Keratinocyte (primary cell): ENCODE measurements at regions not wholly inside any gene's neighbourhood (a gene's known extent, or its start where the extent isn't known, plus 50 kb on each side); places are given as distances from the start of the nearest gene placed in this dataset.

Experiments
- DNase-seq: peaks from one replicate; pipeline ENCODE4 v3.0.0-alpha.2; 2011; ENCODE audit warnings: low read depth, missing footprints, low spot score
- FAIRE-seq: peaks from 2 replicates; lab custom pipeline; 2011; peaks lifted over from hg19 to GRCh38; lab: Jason Lieb, UNC
- H2AFZ ChIP-seq: 2 replicates; pipeline ENCODE4 v1.6.0; 2012; ENCODE audit warnings: low read length, control low read depth, inconsistent platforms; ENCODE audit not compliant: control insufficient read depth
- H3K27ac ChIP-seq: 2 replicates; pipeline ENCODE4 v1.5.1; 2011; ENCODE audit warnings: low read length; ENCODE audit not compliant: control insufficient read depth, insufficient read depth
- H3K27me3 ChIP-seq: 3 replicates; pipeline ENCODE4 v1.6.0; 2011; ENCODE audit warnings: low read length; ENCODE audit not compliant: control insufficient read depth, insufficient read depth; ENCODE audit errors: extremely low read depth
- H3K36me3 ChIP-seq, 2 experiments: 2 replicates in 1 of 2; 3 replicates in 1 of 2; pipeline ENCODE4 v1.5.1; 2011; ENCODE audit warnings: low read length in 2 of 2, mild to moderate bottlenecking in 1 of 2; ENCODE audit not compliant: control insufficient read depth in 2 of 2, insufficient read depth in 2 of 2; ENCODE audit errors: extremely low read depth in 1 of 2
- H3K4me1 ChIP-seq: 3 replicates; pipeline ENCODE4 v1.5.1; 2011; ENCODE audit warnings: low read length; ENCODE audit not compliant: control insufficient read depth, insufficient read depth; ENCODE audit errors: extremely low read depth
- H3K4me2 ChIP-seq: 3 replicates; pipeline ENCODE4 v1.6.0; 2011; ENCODE audit warnings: low read depth, low read length; ENCODE audit not compliant: control insufficient read depth, insufficient read depth; ENCODE audit errors: extremely low read depth
- H3K4me3 ChIP-seq, 3 experiments: fragments of 200-600 bp in 1 of 3; sonication (generic) in 1 of 3; 2 replicates in 2 of 3; 3 replicates in 1 of 3; pipeline ENCODE4 v1.5.1; 2011 to 2016; ENCODE audit warnings: low read length in 3 of 3, mild to moderate bottlenecking in 3 of 3, control low read depth in 2 of 3, inconsistent platforms in 1 of 3, low read depth in 1 of 3, mixed read lengths in 1 of 3, mixed run types in 1 of 3, moderate library complexity in 1 of 3; ENCODE audit not compliant: control insufficient read depth in 2 of 3, insufficient read depth in 2 of 3; ENCODE audit errors: extremely low read depth in 1 of 3
- H3K79me2 ChIP-seq: 2 replicates; pipeline ENCODE4 v1.6.0; 2012; ENCODE audit warnings: low read length; ENCODE audit not compliant: control insufficient read depth, insufficient read depth
- H3K9ac ChIP-seq: 3 replicates; pipeline ENCODE4 v1.6.0; 2011; ENCODE audit warnings: low read length; ENCODE audit not compliant: control insufficient read depth, insufficient read depth; ENCODE audit errors: extremely low read depth
- H3K9me1 ChIP-seq: 3 replicates; pipeline ENCODE4 v1.6.0; 2011; ENCODE audit warnings: low read length; ENCODE audit not compliant: control insufficient read depth, insufficient read depth; ENCODE audit errors: extremely low read depth
- H3K9me3 ChIP-seq: 2 replicates; pipeline ENCODE4 v1.5.1; 2012; ENCODE audit warnings: low read depth, low read length; ENCODE audit not compliant: control insufficient read depth
- H4K20me1 ChIP-seq: 3 replicates; pipeline ENCODE4 v1.6.0; 2011; ENCODE audit warnings: low read length; ENCODE audit not compliant: control insufficient read depth, insufficient read depth; ENCODE audit errors: extremely low read depth
- EZH2 ChIP-seq: IDR thresholded peaks from one replicate; pipeline ENCODE4 v1.6.1; 2012; ENCODE audit warnings: inconsistent platforms, mild to moderate bottlenecking, low read length, moderate library complexity
- dilution Hi-C: fragments of 300-500 bp; cut with MboI; formaldehyde crosslinking; loops from one replicate; pipeline ENCODE4 v1.7.0; 2020; ENCODE audit warnings: low sequenced_read_pairs; ENCODE audit not compliant: extremely low pct_ligation_motif_present
- TF ChIP-seq, protein P1 (sequence below), 3 experiments: IDR thresholded peaks in 1 of 3; conservative IDR thresholded peaks in 1 of 3; optimal IDR thresholded peaks in 1 of 3; 2 replicates in 2 of 3; 3 replicates in 1 of 3; pipeline versions ENCODE3 to v1.5.1; 2011; ENCODE audit warnings: low read length in 3 of 3, mild to moderate bottlenecking in 3 of 3, moderate library complexity in 2 of 3, control low read depth in 1 of 3, inconsistent platforms in 1 of 3; ENCODE audit not compliant: insufficient read depth in 2 of 3; ENCODE audit errors: extremely low read depth in 1 of 3

DNA sequence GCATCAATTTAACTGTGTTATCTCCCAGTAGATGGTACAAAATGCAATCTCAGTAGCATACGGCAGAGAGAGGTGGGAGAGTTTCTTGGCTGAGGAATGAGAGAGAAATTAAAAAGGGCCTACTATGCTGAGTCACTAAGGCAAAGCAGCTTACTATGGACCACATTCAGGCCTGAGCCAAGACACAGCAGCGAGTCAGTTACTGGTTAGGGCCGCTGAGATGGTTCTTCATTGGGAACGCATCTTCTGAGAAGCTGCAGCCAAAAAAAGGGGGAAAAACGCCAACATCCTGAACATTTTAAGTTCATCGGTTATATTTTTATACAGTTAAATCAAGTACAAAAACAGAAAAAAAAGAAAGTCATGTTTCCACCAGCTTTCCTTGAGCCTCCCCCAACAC, 61.1 kb upstream of the BDNF start:
- H3K9me3 ChIP-seq = no peaks in the 10 kb centered on the region
- TF ChIP-seq, protein P1, sequence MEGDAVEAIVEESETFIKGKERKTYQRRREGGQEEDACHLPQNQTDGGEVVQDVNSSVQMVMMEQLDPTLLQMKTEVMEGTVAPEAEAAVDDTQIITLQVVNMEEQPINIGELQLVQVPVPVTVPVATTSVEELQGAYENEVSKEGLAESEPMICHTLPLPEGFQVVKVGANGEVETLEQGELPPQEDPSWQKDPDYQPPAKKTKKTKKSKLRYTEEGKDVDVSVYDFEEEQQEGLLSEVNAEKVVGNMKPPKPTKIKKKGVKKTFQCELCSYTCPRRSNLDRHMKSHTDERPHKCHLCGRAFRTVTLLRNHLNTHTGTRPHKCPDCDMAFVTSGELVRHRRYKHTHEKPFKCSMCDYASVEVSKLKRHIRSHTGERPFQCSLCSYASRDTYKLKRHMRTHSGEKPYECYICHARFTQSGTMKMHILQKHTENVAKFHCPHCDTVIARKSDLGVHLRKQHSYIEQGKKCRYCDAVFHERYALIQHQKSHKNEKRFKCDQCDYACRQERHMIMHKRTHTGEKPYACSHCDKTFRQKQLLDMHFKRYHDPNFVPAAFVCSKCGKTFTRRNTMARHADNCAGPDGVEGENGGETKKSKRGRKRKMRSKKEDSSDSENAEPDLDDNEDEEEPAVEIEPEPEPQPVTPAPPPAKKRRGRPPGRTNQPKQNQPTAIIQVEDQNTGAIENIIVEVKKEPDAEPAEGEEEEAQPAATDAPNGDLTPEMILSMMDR (optimal IDR thresholded peaks at IDR 0.05 in 1 of 3, IDR thresholded peaks at IDR 0.05 in 1 of 3, conservative IDR thresholded peaks at IDR 0.05 in 1 of 3; ENCODE audit: extremely low read depth in 1 of 3, insufficient read depth in 2 of 3, low read length in 3 of 3) = no peak
- no peak for TF ChIP-seq EZH2
- no peaks in the 10 kb centered on the region for H3K9me1 ChIP-seq
- DNase-seq (no peak), FAIRE-seq (no peak)
- H3K4me3 ChIP-seq = no peak overlapping the region
- no peaks in the 10 kb centered on the region for H3K4me1 ChIP-seq
- H3K4me2 ChIP-seq = no peak overlapping the region
- H2AFZ ChIP-seq = no peak overlapping the region
- no peak overlapping the region for H3K27ac ChIP-seq
- H3K9ac ChIP-seq = no peak overlapping the region
- dilution Hi-C loops = no loop called here
- H4K20me1 ChIP-seq = no peaks in the 10 kb centered on the region
- no peaks in the 10 kb centered on the region for H3K36me3 ChIP-seq
- H3K79me2 ChIP-seq = no peaks in the 10 kb centered on the region
- H3K27me3 ChIP-seq = no peaks in the 10 kb centered on the region

DNA sequence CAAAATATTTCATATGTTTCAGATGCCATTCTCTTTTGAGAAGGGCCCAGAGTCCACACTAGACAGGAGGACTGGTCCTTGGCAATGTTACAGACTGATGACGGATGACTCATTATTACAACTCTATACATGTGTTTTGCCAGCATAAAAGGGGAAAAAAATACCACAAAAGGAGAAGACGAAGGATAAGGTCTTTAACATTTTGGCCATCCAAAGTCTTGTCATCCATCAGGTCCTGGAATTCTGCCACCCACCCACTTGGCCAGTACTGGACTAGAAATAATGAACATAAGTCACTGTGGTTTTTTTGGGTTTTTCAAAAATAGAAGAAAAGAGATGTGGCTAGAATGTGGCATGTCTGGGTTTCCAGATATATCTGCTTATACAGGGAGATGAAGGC, 57.7 kb upstream of the BDNF start:
- no peaks in the 10 kb centered on the region for H3K36me3 ChIP-seq
- H2AFZ ChIP-seq = no peak overlapping the region
- H3K9me1 ChIP-seq = no peaks in the 10 kb centered on the region
- no peak overlapping the region for H3K27ac ChIP-seq
- H3K4me1 ChIP-seq = no peaks in the 10 kb centered on the region
- no peak for FAIRE-seq
- no peaks in the 10 kb centered on the region for H4K20me1 ChIP-seq
- no peak overlapping the region for H3K4me3 ChIP-seq
- TF ChIP-seq EZH2 = no peak
- TF ChIP-seq, protein P1 (optimal IDR thresholded peaks at IDR 0.05 in 1 of 3, IDR thresholded peaks at IDR 0.05 in 1 of 3, conservative IDR thresholded peaks at IDR 0.05 in 1 of 3; ENCODE audit: extremely low read depth in 1 of 3, insufficient read depth in 2 of 3, low read length in 3 of 3) = no peak
- H3K9me3 ChIP-seq = no peaks in the 10 kb centered on the region
- no peak overlapping the region for H3K9ac ChIP-seq
- H3K27me3 ChIP-seq = no peaks in the 10 kb centered on the region
- no peak for DNase-seq
- H3K79me2 ChIP-seq = no peaks in the 10 kb centered on the region
- no peak overlapping the region for H3K4me2 ChIP-seq
- dilution Hi-C loops = no loop called here
